B cell (primary cell): ENCODE measurements at regions not wholly inside any gene's neighbourhood (a gene's known extent, or its start where the extent isn't known, plus 50 kb on each side); places are given as distances from the start of the nearest gene placed in this dataset.
A peak's percentile ranks its signal among the peaks of the same experiment; 100 is the strongest.

ENCODE experiments used
- EZH2 ChIP-seq: IDR thresholded peaks from 2 replicates; pipeline ENCODE4 v1.6.1; 2012; ENCODE audit warnings: borderline replicate concordance, low read depth, mild to moderate bottlenecking, moderate library complexity, low read length; ENCODE audit not compliant: insufficient read depth, poor library complexity, severe bottlenecking
- TF ChIP-seq, protein P1 (sequence below): fragments of 200-600 bp; IDR thresholded peaks from one replicate; pipeline ENCODE4 v1.8.0; 2022; ENCODE audit warnings: antibody characterized with exemption, mild to moderate bottlenecking

DNA sequence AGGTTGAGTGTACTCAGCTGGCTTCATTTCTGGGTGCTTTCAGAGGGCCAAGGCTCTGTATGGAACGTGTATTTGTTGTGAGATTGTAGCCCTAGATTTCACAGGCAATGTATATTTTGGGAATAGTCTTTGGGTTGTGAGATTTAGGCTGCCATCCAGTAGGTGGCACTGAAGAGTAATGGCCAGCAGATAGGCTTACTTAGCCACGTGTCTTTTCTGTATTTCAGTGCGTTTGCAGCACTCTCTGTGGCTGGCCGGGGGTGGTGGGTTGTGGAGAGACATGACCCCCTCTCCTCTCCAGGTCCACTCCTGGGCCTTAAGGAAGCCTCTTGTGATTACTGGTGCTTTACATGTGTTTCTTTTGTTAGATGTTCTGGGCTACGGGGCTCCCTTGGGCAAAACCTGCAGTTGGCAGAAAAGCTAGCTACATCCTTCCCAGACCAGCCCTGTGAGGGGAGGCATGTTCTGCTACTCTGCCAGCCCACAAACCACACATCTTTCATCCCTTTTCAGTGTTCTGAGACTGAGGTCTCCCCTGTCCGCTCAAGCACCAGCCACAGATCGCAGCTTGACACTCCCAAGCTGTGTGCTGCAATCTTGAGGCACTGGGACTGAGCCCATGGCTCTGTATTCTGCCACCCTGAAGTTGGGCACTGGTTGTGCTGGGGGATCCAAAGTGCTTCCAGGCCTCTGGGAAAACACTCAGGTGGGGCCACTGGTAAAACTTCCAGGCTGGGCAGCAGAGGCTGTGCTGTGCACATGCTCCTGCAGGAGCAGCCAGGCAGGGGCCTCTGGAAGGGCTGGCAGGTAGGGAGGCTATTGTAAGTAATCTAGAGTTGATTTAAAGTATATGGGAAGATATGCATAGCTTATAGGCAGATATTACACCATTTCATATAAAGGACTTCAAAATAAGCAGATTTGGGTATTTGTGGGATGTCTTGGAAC lies 1096.8 kb upstream of the PCDH20 start:
- TF ChIP-seq, protein P1, sequence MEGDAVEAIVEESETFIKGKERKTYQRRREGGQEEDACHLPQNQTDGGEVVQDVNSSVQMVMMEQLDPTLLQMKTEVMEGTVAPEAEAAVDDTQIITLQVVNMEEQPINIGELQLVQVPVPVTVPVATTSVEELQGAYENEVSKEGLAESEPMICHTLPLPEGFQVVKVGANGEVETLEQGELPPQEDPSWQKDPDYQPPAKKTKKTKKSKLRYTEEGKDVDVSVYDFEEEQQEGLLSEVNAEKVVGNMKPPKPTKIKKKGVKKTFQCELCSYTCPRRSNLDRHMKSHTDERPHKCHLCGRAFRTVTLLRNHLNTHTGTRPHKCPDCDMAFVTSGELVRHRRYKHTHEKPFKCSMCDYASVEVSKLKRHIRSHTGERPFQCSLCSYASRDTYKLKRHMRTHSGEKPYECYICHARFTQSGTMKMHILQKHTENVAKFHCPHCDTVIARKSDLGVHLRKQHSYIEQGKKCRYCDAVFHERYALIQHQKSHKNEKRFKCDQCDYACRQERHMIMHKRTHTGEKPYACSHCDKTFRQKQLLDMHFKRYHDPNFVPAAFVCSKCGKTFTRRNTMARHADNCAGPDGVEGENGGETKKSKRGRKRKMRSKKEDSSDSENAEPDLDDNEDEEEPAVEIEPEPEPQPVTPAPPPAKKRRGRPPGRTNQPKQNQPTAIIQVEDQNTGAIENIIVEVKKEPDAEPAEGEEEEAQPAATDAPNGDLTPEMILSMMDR = peak; percentile 31
- no peak for TF ChIP-seq EZH2
